Left lung (tissue), 4 donors: ENCODE measurements at regions not wholly inside any gene's neighbourhood (a gene's known extent, or its start where the extent isn't known, plus 50 kb on each side); places are given as distances from the start of the nearest gene placed in this dataset.

ENCODE experiments used
- ATAC-seq: fragments of 200-7000 bp; cut with Tn5 transposase; one replicate; pipeline ENCODE4 v1.9.1; 2020; ENCODE audit warnings: moderate library complexity
- DNase-seq, 4 donors: peaks; one replicate each; pipeline ENCODE4 v3.0.0-alpha.2; 2013 to 2020
- H3K27ac ChIP-seq, 2 donors: fragments of 200-600 bp; sonication (generic) in 1 of 2; one replicate each; pipeline versions ENCODE4 v1.5.0 to v1.8.0; 2020 to 2021
- H3K27me3 ChIP-seq, 2 donors: fragments of 200-600 bp; sonication (generic) in 1 of 2; one replicate each; pipeline versions ENCODE4 v1.5.0 to v1.8.0; 2020 to 2021
- H3K36me3 ChIP-seq, 2 donors: fragments of 200-600 bp; sonication (generic) in 1 of 2; one replicate each; pipeline versions ENCODE4 v1.5.0 to v1.8.0; 2020 to 2021
- H3K4me1 ChIP-seq, 2 donors: fragments of 200-600 bp; one replicate each; pipeline ENCODE4 v1.8.0; 2021
- H3K4me3 ChIP-seq, 2 donors: fragments of 200-600 bp; sonication (generic) in 1 of 2; one replicate each; pipeline versions ENCODE4 v1.5.0 to v1.8.0; 2020 to 2021; ENCODE audit warnings: mild to moderate bottlenecking in 1 of 2
- H3K9me3 ChIP-seq, 2 donors: fragments of 200-600 bp; sonication (generic) in 1 of 2; one replicate each; pipeline versions ENCODE4 v1.5.0 to v1.8.0; 2020 to 2021
- intact Hi-C, 2 donors: fragments of 100-400 bp; cut with DNase I; formaldehyde crosslinking; loops; one replicate each; pipeline versions ENCODE4 v1.11.2 to v1.14.2; 2022
- TF ChIP-seq, protein P1 (sequence below), 2 donors: fragments of 200-600 bp; sonication (generic) in 1 of 2; IDR thresholded peaks; one replicate each; pipeline versions ENCODE4 v1.5.0 to v1.8.0; 2021; ENCODE audit warnings: antibody characterized with exemption in 2 of 2
- donor health status: DM: no; HTN: yes; CAD: no.
- donor health status: DM: no; HTN: no; CAD: no.

DNA sequence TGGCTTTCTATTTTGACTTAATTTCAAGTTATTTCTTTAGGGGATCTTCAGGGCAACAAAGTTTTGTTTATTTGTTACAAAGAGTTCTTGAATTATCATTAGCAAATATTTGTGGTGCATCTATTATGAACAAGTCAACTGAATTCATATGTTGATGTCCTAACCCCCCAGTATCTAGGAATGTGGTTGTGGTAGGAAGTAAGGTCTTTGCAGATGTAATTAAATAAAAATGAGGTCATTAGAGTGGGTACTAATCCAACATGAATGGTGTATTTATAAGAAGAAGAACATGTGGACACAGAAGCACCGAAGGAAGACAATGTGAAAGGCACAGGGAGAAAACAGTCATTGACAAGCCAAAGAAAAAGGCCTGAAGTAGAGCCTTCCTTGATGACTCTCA lies 474.0 kb upstream of the DAB2 start:
- DNase-seq (no peak), ATAC-seq (no peak)
- Histone ChIP-seq H3K4me3 (no peak overlapping the region), H3K36me3 (no peaks in the 10 kb centered on the region), H3K4me1 (no peaks in the 10 kb centered on the region), H3K27me3 (peaks cover 0 to 7% of the 10 kb centered on the region in 2 donors), H3K9me3 (no peaks in the 10 kb centered on the region), H3K27ac (no peak overlapping the region)
- intact Hi-C loops = no loop called here
- TF ChIP-seq, protein P1, sequence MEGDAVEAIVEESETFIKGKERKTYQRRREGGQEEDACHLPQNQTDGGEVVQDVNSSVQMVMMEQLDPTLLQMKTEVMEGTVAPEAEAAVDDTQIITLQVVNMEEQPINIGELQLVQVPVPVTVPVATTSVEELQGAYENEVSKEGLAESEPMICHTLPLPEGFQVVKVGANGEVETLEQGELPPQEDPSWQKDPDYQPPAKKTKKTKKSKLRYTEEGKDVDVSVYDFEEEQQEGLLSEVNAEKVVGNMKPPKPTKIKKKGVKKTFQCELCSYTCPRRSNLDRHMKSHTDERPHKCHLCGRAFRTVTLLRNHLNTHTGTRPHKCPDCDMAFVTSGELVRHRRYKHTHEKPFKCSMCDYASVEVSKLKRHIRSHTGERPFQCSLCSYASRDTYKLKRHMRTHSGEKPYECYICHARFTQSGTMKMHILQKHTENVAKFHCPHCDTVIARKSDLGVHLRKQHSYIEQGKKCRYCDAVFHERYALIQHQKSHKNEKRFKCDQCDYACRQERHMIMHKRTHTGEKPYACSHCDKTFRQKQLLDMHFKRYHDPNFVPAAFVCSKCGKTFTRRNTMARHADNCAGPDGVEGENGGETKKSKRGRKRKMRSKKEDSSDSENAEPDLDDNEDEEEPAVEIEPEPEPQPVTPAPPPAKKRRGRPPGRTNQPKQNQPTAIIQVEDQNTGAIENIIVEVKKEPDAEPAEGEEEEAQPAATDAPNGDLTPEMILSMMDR (IDR thresholded peaks at IDR 0.05) = no peak

DNA sequence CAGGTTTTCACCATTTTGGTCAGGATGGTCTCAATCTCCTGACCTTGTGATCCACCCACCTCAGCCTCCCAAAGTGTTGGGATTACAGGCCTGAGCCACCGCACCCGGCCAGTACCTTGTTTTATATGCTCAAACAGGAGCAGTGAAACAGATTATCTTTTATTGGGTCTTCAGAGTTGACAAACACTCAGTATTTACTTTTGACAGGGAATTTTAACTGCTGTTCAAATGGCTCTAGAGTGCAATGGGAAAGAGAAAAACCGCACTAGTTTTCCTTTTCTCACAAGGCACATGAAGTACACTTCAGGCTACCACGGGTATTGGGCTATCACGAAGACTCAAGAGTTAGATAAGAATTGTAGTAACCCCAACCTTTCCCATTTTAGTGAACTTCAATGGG lies 471.9 kb upstream of the DAB2 start:
- Histone ChIP-seq H3K9me3 (no peaks in the 10 kb centered on the region), H3K27me3 (peaks cover 0 to 7% of the 10 kb centered on the region in 2 donors), H3K27ac (no peak overlapping the region), H3K4me1 (no peaks in the 10 kb centered on the region), H3K36me3 (no peaks in the 10 kb centered on the region), H3K4me3 (no peak overlapping the region)
- intact Hi-C loops = no loop called here
- ATAC-seq (no peak), DNase-seq (no peak)
- TF ChIP-seq, protein P1 (IDR thresholded peaks at IDR 0.05) = no peak

DNA sequence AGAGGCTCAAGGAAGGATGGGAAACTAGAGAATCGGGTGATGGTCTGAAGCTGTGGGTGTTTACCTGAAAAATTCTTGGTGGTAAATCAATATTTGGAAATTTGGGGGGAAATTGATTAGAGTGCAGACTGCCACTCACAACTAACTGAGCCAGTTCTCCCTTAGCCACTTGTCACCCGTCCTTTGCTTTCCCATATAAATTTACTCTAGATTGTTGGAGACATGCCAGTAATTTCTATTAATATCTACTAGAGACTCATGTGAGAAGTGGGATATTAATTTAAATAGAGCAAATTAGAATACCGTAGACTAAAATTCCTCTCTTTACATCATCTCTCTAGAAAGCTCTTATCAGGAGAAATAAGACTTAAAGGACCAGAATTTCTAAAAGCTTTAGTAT lies 471.3 kb upstream of the DAB2 start:
- ATAC-seq (no peak), DNase-seq (no peak)
- H3K4me3 ChIP-seq = no peak overlapping the region
- no peaks in the 10 kb centered on the region for H3K4me1 ChIP-seq
- TF ChIP-seq, protein P1 (IDR thresholded peaks at IDR 0.05) = no peak
- no peaks in the 10 kb centered on the region for H3K36me3 ChIP-seq
- H3K9me3 ChIP-seq = no peaks in the 10 kb centered on the region
- intact Hi-C loops = no loop called here
- no peak overlapping the region for H3K27ac ChIP-seq
- peaks cover 0 to 7% of the 10 kb centered on the region in 2 donors for H3K27me3 ChIP-seq

DNA sequence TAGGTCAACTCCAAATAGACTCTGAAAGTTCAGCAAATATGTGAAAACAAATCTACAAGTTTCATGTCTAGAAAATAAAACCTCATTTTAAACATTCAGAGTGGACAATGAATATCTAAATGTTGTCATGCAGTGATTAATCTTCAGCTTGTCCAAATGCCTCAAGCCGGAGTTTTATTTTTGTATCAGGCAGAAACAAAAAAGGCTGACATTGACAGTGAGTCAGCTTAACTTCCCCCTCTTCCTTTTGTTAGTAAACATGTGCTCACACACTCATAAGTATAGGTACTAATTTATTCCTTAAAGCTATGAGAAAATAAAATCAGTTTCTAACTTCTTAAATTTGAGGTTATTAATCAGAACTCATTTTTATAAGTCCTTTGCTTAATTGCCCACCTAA lies 467.9 kb upstream of the DAB2 start:
- ATAC-seq = no peak
- intact Hi-C loops = no loop called here
- H3K27ac ChIP-seq = no peak overlapping the region
- no peaks in the 10 kb centered on the region for H3K4me1 ChIP-seq
- no peak for DNase-seq
- no peaks in the 10 kb centered on the region for H3K36me3 ChIP-seq
- TF ChIP-seq, protein P1 (IDR thresholded peaks at IDR 0.05) = no peak
- no peaks in the 10 kb centered on the region for H3K9me3 ChIP-seq
- H3K27me3 ChIP-seq = no peaks in the 10 kb centered on the region
- no peak overlapping the region for H3K4me3 ChIP-seq

DNA sequence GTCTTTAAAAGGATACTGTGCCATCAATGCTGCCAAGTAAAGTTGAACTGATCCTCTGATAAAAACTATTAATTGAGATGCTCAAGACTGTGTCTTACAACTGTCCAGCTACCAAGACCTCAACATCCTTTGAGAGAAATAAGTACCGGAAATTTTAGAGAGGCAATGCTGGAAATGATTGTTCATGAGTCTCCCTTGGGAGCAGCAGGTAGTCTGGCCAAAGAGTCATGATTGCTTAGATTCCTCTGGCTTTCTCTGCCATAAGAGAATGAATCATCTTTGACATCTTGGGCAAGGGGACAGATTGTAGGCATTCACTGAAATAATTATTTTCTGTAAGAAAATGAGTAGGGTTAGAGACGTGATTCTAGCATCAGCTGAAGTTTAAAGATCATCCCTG lies 466.6 kb upstream of the DAB2 start:
- no peaks in the 10 kb centered on the region for H3K36me3 ChIP-seq
- DNase-seq (no peak), ATAC-seq (no peak)
- intact Hi-C loops = no loop called here
- H3K27me3 ChIP-seq = no peaks in the 10 kb centered on the region
- TF ChIP-seq, protein P1 (IDR thresholded peaks at IDR 0.05) = no peak
- no peak overlapping the region for H3K4me3 ChIP-seq
- no peak overlapping the region for H3K27ac ChIP-seq
- no peaks in the 10 kb centered on the region for H3K4me1 ChIP-seq
- H3K9me3 ChIP-seq = no peaks in the 10 kb centered on the region
